ENCODE measurements at regions not wholly inside any gene's neighbourhood (a gene's known extent, or its start where the extent isn't known, plus 50 kb on each side); places are given as distances from the start of the nearest gene placed in this dataset.

DNA sequence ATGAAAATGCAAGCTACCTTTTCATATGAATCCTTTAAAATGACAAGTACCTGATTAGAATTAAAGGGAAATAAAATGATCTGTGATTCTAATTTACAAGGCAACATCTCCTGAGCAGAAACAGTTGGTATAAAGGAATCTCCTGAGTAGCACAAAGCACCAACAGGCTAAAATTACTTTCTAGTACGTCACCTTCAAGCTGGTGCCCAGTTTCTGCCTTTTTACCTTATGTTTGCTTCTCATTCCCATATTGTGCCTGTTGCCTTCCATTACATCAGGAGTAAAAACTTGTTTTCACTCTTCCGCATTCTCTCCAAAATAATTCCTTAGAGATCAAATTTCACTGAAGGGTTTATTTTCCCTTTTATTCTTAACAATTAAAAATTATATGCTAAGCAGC lies 587.1 kb upstream of the KCND2 start:
- no peak for TF ChIP-seq POLR2AphosphoS5 (IDR thresholded peaks at IDR 0.05; ENCODE audit: insufficient read depth in 1 of 2, low read depth in 1 of 2)
- TF ChIP-seq, protein P1, sequence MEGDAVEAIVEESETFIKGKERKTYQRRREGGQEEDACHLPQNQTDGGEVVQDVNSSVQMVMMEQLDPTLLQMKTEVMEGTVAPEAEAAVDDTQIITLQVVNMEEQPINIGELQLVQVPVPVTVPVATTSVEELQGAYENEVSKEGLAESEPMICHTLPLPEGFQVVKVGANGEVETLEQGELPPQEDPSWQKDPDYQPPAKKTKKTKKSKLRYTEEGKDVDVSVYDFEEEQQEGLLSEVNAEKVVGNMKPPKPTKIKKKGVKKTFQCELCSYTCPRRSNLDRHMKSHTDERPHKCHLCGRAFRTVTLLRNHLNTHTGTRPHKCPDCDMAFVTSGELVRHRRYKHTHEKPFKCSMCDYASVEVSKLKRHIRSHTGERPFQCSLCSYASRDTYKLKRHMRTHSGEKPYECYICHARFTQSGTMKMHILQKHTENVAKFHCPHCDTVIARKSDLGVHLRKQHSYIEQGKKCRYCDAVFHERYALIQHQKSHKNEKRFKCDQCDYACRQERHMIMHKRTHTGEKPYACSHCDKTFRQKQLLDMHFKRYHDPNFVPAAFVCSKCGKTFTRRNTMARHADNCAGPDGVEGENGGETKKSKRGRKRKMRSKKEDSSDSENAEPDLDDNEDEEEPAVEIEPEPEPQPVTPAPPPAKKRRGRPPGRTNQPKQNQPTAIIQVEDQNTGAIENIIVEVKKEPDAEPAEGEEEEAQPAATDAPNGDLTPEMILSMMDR (IDR thresholded peaks at IDR 0.05), result no peak

All from vagina (tissue), 2 donors.